Islet of Langerhans (tissue), 1 donor: ENCODE measurements at regions not wholly inside any gene's neighbourhood (a gene's known extent, or its start where the extent isn't known, plus 50 kb on each side); places are given as distances from the start of the nearest gene placed in this dataset.

Experiments
- FAIRE-seq: peaks from one replicate; lab custom pipeline; 2011; peaks lifted over from hg19 to GRCh38; lab: Jason Lieb, UNC

DNA sequence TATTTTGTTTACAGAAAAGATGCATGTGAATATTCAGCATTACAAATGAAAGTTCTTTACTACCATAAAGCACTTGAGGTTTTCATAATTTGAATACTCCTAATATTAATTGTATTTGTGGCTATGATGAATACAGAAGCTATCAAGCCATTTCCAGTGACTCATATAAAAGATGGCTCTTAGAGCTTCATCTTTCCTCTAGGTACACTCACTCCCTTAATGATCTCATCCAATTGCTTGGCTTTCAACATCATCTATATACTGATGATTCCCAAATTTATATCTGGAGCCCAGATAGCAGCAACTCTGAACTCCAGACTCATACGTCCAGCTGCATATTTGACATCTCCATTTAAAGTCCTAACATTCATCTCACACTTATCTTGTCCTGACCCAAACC is 183.4 kb upstream of the FAM241A start:
- FAIRE-seq: no peak

DNA sequence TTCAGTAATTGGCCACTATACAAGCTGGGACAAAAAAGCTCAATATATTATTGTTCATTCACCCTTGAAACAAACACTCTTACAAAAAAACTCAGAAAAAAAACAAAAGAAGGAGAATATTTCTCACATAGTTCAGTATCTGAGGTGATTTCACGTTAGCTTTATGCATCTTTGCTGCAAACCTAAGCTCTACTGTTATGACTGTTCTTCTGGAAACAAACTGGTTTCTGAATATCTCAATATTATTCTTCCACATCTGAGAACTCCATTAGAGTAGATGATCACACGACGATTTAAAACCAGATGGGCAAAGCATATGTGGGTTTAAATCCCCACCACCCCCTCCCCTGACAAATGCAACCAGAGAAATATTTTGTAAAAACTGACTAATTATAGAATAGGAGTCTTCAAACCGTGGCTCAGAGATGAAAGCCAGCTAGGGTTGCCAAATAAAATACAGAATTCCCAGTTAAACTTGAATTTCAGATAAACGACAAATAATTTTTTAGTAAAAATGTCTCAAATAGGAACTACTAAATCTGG is 182.0 kb upstream of the FAM241A start:
- FAIRE-seq: no peak

GRCh38 chr4:111977419-111977965 is 167.8 kb upstream of the FAM241A start:
- FAIRE-seq: no peak

DNA sequence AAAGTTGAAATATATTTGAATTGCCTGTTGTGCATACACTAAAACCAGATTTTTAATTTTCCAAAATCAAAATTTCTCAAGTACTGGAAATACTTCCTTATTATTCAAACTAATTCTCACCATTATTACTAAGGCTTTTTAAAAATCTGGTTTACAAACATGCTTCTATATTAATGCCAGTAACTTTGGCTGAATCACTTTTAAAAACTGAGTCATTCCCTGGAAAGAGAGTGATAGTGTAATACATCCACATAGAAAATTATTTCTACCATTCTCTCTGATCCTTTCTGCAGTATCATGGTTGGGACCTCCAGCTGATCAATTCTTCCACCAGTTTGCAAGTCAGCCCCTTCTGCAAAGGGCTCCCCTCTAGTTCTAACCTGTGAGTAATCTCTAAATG is 165.3 kb upstream of the FAM241A start:
- no peak for FAIRE-seq

- no peak for FAIRE-seq
Measured at GRCh38 chr4:111982089-111982488, 163.2 kb upstream of the FAM241A start.

DNA sequence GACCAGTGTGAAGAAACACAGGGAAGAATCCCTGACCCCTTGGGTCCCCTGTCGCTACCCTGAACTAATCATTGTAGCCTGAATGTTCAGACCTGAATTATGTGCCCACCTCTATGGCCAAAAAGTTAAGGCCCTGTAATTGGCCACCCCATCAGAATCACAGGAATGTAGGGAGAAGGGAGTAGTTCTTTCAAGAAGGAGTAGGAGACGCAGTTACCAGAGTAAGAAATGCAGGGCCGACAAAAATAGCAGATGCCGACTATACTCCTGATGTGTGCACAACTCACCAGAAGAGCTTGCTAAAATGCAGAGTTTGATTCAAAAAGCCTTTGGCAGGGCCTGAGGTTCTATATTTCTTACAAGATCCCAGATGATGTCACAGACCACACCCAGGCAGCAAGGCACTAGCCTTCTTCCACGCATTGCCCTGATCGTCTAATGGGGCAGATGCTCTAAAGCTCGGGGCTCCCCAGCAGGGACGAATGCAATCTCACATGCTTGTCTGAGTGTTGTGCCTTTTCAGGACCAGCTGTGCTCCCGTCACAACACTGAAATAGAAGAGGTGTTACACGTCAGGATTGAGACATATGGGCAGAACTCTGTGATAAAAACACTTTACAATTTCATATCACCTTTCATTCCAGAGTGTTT is 161.0 kb upstream of the FAM241A start:
- no peak for FAIRE-seq

GRCh38 chr4:111985426-111985825 is 159.8 kb upstream of the FAM241A start:
- no peak for FAIRE-seq

GRCh38 chr4:111986095-111986494 is 159.2 kb upstream of the FAM241A start:
- FAIRE-seq: no peak

GRCh38 chr4:111988514-111988913 is 156.7 kb upstream of the FAM241A start:
- FAIRE-seq: no peak

DNA sequence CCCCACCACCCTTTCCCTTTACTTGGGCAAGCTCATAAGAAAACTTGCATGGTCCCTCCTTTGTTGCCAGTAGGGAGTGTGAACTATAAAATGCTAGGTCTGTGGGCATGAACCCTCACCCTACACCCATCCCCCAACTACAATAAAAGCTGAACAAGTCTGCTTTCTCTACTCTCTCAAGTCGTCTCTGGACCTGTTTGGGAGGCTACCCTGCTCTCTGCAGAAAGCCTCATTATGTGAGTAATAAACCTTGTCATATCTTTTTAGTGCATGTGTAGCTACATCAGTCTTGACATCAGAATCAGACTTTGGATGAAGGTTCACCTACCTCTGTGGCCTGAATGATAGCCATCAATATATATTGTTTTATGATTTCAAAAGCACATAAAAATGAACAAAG is 155.4 kb upstream of the FAM241A start:
- FAIRE-seq: no peak

DNA sequence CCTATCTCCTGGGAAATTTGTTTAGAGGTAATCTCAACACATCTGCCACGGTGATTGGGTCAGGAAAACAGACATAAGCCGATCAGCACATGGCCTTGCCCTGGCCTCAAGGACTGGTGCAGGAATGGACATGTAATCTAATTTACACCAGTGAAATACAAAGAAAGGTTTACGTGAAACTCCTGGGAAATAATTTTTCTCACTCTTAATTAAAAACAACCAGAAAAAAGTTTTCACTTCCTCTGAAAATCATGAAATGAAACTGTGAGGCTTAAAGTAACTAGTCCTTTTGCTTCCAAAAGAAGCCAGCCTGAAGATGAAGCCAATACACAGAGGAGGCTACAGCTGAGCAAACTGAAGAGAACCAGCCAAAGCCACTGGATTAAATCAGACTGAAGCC is 154.1 kb upstream of the FAM241A start:
- no peak for FAIRE-seq

GRCh38 chr4:111991797-111992196 is 153.5 kb upstream of the FAM241A start:
- FAIRE-seq: no peak

DNA sequence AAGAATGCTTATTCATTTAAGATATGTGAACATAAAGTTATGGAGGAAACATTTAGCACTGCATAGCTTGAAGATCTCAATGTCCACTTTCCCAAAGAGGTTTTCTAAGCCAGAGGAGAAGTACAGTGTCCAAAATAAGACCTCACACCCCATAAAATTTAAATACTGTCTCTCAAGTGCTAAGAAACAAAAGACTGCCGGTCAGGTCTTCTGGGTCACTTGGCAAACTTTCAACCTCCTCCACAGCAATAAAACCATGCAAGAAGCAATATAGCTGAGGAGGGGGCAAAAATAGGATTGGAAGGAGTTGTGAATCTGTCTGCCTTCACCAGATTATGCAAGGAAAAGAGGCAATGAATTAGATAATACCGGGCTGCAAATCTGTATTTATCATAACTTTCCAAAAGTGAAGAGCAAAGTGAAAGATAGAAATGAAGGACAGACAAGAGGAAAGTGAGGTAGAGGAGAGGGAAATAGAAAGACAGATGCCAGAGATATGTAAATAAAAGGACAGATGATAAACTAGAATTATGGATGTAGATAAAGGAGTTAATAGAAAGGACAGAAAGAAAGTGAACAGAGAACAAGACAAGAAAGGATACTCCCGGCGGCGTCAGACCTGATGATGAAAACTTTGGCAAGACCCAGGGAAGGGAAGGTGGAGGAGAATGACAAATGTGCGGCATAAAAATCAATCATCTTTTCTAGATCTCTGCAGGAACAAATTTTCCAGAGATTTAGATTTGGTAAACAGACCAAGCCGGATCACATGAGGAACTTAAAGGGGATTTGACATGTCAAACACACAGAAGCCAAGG is 152.7 kb upstream of the FAM241A start:
- no peak for FAIRE-seq

DNA sequence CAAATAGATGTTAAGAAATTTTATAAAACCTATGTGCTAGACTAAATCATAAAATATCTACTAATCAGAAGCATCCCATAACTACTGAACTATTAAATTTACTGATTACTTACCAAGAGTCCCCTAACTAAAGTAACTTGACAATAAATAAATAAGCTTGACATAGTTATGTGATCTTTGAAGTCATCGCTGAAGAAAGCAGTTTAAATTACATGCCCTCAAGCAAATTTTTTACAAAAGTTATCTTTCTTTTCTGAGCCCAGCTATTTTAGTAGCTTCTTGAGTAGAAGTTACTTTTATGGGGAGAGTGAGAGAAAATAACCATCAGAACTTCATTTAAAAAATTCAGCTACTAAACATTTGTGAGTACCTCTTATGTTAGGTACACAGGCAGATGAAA is 150.9 kb upstream of the FAM241A start:
- FAIRE-seq: no peak

DNA sequence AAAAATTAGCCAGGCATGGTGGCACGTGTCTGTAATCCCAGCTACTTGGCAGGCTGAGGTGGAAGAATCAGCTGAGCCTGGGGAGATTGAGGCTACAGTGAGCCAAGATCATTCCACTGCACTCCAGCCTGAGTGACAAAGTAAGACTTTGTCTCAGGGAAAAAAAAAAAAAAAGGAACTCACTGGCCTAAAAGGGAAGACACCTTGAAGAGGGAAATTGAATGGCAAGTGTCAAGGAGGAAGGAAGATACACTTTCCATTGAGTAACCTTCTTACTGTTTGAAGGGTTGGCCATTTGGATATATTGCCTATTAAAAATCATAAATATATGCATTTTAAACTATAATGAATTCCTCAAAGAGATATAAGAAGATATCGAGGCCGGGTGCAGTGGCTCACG is 147.5 kb upstream of the FAM241A start:
- no peak for FAIRE-seq

DNA sequence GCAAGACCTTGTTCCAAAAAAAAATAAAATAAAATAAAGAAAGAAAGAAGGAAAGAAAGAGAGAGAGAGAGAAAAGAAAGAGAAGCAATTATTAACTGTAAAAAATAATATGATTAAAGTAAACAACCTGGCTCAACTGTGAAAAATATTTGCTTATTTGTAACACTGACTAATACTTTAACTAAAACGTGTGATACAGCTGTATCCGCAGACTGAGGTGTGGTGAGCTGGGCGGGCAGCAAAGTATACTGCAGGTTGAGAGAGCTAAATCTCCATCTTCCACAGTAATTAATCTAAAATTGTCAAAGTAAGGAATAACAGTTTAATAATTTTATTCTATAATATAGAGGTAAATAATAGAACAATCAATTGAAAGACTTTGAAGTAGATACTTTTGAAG is 145.5 kb upstream of the FAM241A start:
- FAIRE-seq: no peak

GRCh38 chr4:112001041-112001440 is 144.2 kb upstream of the FAM241A start:
- FAIRE-seq: no peak

- no peak for FAIRE-seq
Measured at GRCh38 chr4:112002248-112002661, 143.0 kb upstream of the FAM241A start.

- no peak for FAIRE-seq
Measured at GRCh38 chr4:112003231-112003907, 141.9 kb upstream of the FAM241A start.

DNA sequence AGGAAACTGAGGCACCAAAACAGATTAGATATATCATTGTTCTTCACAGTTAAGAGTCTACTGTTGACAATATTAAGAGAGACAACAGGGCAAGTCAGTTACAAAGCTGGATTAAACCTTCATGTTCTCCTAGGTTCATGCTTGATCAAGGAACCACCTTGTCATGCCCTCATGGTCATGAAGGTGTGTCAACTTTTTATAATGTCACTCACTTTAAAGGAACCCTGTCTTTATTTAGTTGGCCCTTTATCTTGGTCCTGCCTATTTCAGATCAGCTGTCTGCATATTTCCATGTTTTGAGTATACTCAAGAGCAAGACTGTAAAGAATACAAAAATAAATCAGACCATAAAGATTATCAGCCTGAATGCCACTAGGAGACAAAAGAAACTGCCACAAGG is 140.2 kb upstream of the FAM241A start:
- FAIRE-seq: no peak

GRCh38 chr4:112007391-112007790 is 137.9 kb upstream of the FAM241A start:
- no peak for FAIRE-seq

GRCh38 chr4:112015960-112016359 is 129.3 kb upstream of the FAM241A start:
- FAIRE-seq: no peak

DNA sequence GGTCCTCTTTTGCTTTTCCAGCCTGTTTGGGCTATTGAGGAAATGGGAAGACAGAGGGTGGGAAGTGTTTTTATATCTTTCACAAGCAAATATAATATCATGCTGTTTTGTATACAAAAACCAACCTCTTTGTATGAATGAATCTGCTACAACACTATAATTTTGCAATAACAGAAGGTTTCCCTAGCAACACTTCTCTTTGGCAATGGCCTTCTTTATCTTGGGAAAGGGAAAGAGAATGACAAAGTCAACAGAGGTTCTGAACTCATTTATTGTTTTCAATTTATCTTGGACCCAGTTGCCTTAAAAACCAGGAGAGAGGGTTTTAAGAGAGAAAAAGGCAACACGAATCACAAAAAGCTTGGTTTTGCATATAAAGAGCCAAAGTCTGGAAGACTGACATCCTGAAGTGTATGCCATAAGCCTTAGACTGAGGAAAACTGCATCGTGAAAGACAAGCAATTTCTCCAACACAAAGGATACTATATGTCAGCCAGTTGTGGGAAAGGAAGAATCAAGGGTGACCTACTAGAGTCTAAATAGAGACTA is 121.8 kb upstream of the FAM241A start:
- FAIRE-seq: no peak
